GM19193 (cell line): ENCODE measurements at regions not wholly inside any gene's neighbourhood (a gene's known extent, or its start where the extent isn't known, plus 50 kb on each side); places are given as distances from the start of the nearest gene placed in this dataset.

Experiments used
- POLR2A ChIP-seq: IDR thresholded peaks from 4 replicates; pipeline ENCODE4 v1.6.1; 2011; ENCODE audit not compliant: insufficient read depth, insufficient read length; ENCODE audit errors: extremely low read depth

DNA sequence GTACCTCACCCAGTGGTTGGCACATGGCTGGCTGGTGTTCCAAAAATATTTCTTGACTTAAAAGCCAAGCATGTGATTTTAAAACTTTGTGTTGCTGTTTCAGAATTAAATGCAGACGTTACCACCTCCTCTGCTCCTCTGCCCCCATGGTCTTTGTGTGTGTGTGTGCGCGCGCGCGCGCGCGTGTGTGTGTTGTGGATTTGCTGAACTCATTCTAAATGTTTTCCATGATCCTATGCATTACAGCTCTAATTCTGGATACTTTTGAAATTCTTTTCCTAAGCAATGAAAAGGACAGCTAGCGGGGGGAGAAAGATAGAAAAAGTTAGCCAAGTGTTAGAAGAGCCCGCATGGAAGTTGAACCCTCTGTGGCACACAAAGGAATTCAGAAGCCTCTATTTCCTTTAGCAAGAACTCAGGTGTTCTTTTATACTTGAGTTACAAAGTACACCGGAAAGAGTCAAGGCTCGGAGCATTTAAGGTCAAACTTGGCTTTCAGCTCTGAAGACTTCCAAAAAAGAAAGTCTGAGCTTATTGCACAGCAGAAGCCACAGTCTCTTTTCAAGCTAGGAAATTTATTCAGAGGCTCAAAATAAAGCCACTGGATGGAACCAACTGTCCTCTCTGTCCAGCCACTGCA is 350.5 kb upstream of the TBL1XR1 start:
- no peak for TF ChIP-seq POLR2A

- TF ChIP-seq POLR2A: no peak
Observed at GRCh38 chr3:177550667-177551066, 353.4 kb upstream of the TBL1XR1 start.

DNA sequence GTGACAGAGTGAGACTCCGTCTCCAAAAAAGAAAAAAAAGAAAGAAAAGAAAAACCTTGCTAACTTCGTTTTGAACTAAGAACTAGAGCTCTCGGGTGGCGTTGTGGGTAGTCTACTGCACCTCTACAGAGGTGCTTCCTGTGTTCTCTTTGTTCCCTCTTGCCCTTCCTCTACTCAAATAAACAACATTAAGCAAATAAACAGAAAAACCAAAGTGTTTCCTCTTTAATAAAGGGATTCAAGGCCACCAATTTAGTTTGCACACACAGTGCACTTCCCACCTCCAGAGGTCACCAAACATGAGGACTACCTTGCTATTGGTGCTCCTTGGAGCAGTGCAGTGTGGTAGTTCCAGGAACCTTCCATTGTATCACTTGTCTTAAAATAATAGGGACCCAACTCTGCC is 354.2 kb upstream of the TBL1XR1 start:
- TF ChIP-seq POLR2A: no peak

GRCh38 chr3:177552051-177552450 is 354.8 kb upstream of the TBL1XR1 start:
- no peak for TF ChIP-seq POLR2A

- TF ChIP-seq POLR2A: no peak
Observed at GRCh38 chr3:177553012-177553411, 355.7 kb upstream of the TBL1XR1 start.

DNA sequence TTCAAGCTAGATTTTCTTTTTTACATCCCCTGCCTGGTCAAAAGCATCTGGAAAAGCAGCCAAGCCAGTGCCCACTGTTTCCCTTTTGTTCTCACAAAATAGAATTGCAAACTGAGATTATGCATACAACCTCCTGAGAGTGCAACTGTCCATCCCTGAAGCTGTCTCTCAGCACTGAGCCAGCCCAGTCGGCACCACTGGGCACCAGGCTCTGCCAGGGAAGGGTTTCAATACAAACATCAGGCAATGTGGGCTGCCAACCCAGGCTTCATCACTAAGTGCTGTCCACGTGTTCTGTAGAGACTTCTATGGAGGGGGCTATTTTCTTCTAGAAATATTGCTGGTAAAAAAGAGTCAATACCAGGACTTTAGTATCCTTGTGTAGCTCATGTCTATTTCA is 356.3 kb upstream of the TBL1XR1 start:
- no peak for TF ChIP-seq POLR2A

- TF ChIP-seq POLR2A: no peak
Observed at GRCh38 chr3:177554895-177555759, 357.8 kb upstream of the TBL1XR1 start.

DNA sequence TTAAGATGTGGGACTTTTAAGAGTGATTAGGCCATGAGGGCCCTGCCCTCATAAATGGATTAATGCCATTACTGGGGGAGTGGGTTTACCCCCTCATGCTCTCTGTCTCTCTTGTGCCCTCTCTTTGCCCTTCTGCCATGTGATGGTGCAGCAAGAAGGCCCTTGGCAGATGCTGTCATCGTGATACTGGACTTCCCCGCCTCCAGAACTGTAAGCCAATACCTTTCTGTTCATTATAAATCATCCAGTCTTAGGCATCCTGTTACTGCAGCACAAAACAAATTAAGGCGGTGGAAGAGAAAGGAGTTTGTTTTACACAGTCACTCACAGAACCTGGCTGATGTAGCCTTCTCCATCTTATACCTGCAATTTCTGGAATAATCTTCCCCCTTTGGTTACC is 360.3 kb upstream of the TBL1XR1 start:
- no peak for TF ChIP-seq POLR2A

DNA sequence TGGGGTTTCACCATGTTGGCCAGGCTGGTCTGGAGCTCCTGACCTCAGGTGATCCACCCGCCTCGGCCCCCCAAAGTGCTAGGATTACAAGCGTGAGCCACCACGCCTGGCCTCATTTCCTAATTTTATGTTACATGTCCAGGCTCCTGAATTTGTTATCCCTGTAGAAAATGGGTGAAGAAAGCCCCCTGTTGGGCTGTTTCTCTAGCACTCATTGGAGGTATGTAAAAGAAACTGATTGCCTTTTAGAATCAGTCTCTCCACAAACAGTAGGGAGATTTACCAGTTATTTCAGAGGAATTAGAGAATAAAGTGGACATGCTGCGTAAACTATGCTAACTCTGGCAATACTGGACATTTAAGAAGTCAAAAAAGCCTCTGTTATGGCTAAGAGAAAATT is 364.1 kb upstream of the TBL1XR1 start:
- TF ChIP-seq POLR2A: no peak

DNA sequence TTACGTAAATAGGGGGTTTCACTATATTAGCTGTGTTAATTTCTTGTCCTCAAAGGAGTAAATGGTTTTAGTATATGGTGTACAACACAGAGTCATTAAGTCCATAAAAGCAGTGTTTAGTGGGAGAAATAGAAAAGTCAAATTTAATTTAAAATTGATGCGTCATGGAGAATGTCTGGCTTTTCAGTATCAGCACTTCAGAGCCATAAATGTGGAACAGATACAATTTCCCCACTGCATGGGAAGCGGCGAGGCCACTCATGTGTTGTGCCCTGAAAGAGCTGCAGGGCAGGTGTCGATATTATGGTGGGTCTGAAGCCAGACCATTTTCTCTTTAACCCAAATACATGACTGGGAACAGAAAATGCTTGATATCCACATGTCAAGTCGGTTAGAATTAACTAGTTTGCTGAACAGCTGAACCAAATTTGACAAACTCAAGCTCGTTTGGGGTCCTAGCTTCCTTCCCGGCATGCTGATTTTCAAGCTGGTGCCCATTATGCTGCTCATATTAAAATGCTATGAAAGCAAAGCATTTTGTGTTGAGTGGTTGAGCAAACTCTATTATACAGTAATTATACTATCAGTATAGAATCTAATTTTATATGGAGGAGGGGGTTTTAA is 364.6 kb upstream of the TBL1XR1 start:
- TF ChIP-seq POLR2A: no peak

GRCh38 chr3:177563243-177563780 is 366.0 kb upstream of the TBL1XR1 start:
- TF ChIP-seq POLR2A: no peak

- no peak for TF ChIP-seq POLR2A
Observed at GRCh38 chr3:177563792-177564191, 366.5 kb upstream of the TBL1XR1 start.

- TF ChIP-seq POLR2A: no peak
Observed at GRCh38 chr3:177565981-177566380, 368.7 kb upstream of the TBL1XR1 start.

- no peak for TF ChIP-seq POLR2A
Observed at GRCh38 chr3:177567833-177568232, 370.6 kb upstream of the TBL1XR1 start.

- no peak for TF ChIP-seq POLR2A
Observed at GRCh38 chr3:177569193-177569592, 371.9 kb upstream of the TBL1XR1 start.
